Glomerular endothelial cell (primary cell): ENCODE measurements at regions not wholly inside any gene's neighbourhood (a gene's known extent, or its start where the extent isn't known, plus 50 kb on each side); places are given as distances from the start of the nearest gene placed in this dataset.

Experiments
- DNase-seq: peaks from one replicate; pipeline ENCODE4 v3.0.0-alpha.2; 2011; ENCODE audit warnings: low read depth, low spot score; ENCODE audit errors: extremely low read depth

DNA sequence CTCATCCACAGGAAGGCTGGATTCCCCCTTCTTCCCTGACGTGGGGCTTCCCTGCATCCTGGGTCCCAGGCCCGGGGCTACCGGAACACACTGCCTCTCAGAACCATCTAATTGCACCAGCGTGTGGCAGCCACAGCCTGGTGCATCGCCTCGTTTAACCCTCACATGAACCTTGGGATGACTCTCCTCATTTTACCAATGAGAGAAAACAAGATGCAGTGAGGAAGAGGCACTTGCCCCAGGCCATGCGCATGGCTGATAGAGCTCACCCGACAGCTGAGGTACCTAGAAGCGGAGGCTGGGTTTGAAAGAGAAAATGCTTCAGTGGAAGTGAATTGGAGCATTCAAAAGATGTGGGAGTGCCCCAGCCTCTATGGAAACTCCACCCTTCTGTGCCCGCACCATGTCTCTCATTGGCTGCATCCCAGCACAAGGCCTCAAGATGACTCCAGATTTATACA, 162.3 kb downstream of the KATNIP start:
- DNase-seq, result no peak

DNA sequence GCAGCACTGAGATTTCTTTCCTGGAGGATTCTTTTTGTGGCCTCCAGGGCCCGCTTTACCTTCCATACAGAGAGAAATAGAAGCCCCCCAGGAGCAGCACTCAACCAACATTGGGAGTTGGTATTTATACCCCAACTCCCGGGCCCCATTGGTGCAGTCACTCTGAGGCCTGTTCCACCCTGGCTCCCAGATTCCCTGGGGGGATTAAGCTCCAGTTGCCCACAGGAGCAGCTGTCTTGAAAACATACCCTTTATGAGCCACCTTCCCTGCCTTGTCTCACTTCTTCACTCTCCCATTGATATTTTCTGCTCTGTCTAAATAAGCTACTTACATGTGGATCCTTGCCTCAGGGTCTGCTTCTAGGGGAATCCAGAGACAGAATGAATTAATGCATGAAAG, 167.8 kb downstream of the KATNIP start:
- DNase-seq, result no peak

DNA sequence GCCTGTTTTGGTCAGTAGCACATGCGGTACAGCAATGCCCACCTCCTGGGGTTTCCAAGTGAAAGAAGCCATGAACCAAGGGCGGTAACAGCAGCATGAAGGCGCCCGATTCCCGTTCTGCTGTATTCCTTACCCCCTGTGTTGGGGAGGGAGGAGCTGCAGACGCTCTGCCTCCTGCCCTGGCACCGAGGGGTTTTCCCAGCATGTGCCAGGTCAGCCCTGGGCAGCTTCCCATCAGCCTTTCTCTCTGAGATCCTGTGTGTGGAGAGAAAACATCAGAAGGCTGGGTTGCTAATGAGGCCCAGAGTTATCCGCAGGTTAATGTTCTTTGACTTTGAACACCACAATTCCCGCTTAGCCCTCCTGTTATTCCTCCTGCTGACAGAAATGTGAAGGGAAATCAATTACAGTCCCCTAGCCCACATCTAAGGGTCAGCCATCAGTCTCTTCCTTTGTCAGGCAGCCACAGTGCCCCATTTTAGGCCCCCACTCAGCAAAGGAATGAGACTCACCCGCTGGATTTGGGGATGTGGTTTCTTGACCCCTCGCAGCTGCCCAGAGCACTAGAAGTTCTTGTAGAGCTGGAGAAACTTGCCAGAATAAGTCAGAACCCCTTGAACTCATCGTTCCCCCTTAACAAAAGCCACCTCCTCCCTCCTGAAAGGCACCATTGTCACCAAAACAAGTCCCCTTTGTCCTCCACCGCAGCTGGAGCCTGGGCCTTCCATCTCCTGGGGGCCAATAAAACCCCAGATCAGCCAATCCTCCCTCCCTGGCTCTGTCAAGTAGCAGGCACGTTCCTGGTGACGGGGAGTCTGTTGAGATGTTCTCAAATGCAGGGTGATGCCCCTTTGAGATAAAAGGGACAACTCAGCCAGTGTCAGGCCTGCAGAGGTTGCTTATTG, 168.5 kb downstream of the KATNIP start:
- no peak for DNase-seq

DNA sequence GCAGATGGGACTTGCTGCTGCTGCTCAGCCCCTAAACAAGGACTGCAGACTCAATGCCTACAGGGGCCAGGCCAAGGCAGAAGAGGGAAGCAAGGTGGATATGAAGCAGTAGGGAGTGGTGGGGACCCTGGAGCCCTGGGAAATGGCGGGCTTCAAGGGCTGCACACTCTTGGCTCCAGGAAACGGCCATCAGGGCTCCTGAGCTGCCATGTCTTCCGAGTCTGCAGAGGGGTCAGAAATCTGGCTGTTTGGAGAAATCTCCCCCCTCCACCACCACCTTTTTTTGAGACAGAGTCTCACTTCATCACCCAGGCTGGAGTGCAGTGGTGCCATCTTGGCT, 169.1 kb downstream of the KATNIP start:
- no peak for DNase-seq

DNA sequence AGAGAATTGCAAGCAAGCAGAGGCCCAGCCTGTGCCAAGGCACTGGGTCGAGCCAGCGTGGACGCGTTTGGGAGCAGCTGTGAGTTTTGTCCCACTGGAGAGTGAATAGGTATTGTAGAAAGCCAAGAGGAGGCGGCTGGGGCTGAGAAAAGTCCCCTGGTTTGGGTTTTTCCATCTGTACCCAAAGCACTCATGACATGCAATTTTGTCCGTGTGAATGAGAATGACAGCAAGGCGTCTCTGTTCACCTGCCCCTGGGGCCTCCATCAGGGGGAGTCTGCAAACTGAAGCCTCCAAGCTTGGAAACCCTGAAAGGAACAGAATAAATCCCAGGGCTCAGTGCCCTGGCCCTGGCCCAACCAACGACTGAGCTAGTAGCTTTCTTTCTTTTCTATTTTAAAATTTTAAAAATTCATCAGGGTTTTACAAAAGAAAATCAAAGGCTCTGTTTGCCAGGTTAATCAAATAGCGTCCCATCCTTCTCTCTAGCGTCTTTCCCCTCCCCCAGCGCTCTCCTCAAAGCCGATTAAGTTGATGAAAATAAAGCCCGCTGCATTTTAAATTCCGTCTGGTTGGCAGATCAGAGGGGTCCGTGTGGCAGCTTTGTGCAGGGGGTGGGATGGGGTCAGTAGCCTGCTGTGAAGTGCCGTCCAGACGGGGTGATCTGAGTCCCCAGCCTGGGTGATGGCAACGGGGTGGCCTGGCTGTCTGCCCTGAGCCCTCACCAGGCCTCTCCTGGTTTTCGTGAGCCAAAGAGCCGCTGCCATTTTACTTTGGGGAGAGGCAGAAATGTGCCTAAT, 171.0 kb downstream of the KATNIP start:
- DNase-seq, result no peak

DNA sequence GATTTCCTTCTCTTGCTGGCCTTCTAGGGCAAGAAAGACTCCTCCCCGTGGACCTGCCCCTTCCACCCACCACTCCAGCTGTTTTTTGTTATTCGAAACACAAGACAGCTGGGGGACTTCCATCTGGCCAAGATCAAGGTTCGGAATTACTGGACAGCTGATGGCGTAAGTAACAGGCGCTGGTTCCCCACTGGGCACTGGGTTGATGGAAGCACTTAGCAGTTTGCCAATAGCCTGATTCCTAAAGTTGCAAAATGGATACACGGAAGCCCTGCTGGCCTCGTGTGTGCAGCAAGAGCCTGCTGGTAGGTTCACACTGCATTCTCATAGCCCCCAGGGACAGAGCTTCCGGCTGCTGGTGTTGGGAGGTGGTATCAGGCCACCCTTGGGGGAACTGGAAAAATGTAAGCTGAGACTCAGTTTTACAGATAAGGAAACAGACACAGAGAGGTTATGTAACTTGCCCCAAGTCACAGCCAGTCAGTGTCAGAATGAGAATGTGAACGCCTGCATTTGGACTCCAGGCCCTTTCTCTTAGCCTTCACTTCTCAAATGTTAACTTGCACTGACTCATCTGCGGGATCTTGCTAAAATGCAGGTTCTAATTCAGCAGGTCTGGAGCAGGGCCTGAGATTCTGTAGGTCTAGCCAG, 171.7 kb downstream of the KATNIP start:
- DNase-seq, result no peak

DNA sequence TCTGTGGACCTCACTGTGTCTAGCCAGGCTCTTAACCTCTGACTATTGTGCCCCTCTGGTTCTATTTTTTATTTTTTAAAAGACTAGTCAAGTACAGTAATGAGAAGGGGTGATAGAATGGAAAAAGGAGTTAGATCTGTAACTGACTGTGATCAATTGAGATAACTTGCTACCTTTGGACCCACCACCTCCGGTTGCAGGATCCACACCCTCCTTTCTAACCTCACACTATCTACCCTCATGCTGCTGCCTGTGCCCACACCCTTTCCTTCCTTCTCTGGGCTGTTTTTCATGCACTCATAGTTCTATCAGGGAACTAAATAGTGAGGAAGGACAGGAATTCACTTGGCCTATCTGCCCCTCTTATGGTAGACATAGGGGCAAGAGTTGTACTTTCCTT, 172.3 kb downstream of the KATNIP start:
- no peak for DNase-seq

DNA sequence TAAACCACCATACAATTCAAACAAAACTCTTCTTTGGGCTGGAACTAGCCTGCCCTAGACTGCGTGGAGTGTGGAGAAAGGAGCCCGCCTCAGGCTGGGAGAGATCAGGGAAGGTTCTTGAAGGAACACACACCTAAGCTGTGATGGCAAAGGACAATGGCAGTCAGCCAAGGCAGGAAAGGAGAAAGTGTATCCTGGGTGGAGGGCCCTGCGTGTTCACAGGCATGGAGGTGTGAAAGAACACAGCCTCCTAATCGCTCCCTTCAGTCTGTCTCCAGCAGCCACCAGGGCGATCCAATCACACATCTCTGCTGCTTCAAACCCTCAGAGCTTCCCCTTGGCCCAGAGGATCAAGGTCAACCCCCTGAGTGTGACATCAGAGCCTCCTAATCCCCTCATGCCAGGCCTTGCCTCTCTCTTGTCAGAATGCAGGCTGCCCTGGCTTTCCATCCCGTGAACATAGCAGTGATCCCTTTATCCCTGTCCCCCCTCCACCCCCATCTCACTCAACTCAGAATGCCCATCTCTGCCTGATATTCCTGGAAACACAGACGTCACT, 173.0 kb downstream of the KATNIP start:
- no peak for DNase-seq

DNA sequence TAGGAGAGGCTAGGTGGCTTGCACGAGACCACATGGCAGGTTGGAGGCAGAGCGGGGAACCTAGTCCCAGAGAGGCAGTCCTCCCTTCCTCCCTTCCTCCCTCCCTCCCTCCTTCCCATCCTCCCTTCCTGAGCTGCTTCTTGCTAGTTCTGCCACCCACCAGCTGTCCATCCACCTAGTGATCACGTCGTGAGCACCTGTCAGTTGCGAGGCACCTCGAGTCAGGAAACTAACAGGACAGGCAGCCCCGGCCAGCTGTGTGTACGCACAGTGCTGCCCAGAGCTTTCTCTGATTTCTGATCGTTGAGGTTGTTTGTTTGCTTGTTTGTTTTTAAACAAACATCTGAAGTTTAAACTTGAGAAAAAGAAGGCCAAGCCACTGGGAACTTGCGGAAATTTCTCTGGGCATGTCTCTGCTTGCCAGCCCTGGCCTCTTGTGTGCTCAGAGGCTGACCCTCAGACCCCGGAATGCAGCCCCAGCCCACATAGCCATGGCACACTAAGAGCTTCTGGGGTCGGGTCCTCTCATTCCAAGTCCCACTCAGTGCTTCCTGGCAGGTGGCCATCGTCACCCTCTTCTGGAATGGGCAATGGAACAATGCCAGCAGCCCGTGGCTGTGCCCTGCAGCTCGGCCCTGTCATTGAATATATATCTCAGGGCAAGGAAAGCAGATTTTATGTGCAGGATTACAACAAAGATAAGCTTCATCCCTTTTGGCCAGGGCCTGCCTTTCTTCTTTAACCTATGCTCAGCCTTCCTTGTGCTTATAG, 174.0 kb downstream of the KATNIP start:
- DNase-seq, result no peak

DNA sequence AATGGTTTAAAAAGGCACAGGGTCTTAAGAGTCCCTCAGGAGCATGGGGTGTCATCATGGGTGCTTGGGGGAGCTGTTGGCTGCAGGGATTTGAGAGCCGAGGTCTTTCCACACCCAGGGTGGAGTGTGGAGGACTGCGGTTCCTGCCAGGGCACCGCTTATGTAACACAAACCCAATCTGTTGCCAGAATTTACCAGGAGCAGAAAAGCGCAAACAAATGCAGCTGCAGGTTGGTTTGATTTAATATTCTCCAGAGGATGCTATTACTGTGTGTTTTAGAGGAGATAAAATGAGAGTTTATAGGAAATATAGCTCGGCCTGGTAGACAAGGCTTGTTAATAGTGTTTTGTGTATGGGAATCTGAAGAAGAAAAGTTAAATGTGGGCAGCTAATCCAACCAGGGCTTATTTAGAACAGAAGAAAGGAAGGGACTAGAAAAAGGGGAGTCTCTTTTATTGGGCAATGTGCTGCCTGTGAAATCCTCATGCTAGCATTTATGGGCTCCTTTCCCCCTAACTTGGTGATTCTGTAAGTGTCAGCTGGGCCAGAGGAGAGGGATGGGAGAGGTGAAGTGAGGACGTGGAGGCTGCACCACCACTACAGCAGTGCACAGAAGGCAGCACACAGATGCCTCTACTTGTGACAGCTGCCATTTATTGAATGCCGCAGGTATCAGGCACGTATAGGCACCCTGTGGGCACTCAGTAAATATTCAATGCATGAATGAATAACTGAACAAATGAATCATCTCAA, 174.7 kb downstream of the KATNIP start:
- DNase-seq, result no peak

DNA sequence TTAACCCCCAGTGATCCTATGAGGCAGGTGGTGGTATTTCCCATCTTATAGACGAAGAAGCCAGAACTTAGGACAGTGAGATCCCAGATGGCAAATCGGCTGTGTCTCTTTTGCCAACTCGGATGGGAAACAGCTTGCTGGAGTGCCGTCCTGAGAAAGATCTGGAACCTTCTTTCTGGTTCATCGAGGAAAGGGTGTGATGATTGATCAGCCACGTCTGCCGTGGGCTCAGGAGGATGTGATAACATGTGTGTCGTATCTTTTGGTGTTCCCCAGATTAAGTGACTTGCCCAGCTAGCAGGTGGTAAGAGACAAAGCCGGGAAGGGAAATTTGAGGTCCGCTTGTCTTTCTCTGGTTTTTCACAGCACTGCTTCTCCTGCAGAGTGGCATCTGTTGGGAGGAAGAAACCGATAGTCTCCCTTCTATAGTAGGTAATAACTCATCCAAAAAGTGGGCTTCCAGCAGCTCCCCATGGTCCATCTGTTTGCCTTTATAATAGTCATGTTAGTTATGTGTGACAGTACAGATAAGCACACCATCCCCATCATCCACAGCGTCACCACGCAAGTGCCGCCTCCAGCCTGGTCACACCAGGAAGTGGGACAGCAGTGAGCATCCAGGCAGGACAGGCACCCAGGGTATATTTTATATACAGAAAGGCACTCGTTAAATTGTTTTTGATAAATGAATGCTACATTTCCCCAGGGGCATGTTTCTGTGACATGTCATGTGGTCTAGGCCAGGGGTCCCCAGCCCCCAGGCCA, 175.5 kb downstream of the KATNIP start:
- no peak for DNase-seq

DNA sequence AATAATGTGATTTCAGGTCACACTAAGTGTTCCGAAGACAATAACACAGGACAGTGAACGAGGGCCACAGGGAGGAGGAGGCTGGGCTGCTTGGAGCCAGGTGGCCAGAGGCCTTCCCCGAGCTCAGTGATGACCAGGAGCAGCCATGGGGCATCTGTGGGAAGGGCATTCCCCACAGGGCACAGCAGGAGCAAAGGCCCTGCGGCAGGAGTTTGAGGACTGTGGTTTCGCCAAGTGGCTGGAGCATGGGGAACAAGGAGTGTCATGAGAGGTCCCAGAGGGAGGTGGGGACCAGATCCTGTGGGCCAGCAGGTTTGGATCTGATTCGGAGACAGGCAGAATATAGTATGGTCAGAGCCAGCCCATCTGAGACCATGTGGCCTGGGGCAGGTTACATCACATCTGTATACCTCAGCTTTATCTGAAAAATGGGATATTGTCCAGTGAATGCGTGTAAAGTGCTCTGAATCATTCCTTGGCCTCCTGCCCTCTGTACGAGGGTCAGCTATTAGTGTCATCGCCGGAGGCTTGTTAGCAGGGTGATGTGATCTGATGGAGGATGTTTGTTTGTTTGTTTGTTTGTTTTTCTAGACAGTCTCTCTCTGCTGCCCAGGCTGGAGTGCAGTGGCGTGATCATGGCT, 176.8 kb downstream of the KATNIP start:
- no peak for DNase-seq

DNA sequence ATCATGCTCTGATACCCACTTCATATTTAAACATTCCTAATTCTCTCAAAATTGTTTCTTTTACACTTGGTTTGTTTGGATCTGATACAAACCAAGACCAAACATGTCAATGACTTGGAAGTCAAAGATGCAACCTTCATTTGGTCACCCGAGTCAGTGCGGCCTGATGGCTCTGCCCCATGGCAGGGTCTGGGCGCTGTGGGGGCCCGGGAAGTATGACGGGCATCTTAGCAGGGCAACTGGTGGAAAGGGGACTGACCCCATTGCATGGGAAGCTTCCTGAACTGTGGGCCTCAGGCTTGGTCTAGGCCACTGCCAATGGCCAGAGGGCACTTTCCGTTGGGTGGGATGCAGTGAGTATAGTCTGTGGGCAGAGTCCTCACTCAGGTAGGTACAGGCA, 178.0 kb downstream of the KATNIP start:
- no peak for DNase-seq

DNA sequence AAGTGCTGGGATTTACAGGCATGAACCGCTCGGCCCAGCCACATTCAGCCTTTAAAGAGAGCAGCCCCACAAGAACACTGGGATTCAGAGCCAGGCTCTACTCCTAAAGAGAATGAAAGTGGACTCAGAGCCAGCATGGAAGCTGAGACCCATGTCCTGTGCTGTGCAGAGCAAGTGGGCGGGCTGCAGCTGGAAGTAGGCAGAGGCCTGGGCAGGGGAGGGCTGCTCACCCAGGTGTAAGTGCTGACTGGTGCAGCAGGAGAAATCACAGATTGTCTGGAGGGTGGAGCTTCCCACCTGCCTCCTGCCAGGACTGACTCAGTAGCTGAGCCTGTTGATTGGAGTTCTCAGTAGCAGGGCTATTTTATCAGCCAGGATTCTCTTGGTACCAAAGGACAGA, 178.7 kb downstream of the KATNIP start:
- DNase-seq, result no peak

DNA sequence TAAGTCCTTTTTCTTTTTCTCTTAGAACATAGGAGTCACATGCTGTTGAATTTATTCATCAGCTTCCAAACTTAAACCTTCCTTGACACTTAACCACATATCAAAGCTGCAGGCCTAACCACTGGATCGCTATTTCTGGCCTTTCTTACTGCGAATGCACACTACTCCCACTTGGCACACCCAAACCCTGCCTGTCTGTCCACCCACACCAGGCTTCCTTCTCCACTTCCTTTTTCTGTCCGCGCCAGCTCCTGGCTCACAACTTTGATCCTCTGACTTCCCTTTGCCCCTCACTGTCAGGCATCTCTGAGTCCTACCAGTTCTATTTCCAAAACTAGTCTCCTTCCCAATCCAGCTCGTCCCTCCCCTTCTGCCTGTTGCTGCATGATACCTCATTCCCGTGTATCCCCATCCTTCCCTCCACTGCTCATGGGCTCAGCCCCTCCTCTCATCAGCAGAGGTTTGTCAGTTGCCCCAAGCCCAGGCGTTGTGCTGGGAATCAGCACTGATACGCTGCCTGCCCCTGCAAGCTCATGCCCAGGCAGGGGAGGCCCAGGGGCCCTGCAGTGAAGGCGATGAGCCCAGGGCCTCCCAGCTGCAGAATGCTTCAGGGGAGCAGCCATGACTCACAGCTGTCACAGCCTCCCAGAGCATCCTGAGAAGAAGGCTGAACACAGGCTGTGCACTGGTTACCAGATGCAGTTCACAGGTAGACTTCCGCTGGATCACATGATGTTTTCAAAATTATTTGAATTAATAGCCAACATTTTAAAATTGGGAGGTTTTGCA, 179.8 kb downstream of the KATNIP start:
- DNase-seq, result no peak

DNA sequence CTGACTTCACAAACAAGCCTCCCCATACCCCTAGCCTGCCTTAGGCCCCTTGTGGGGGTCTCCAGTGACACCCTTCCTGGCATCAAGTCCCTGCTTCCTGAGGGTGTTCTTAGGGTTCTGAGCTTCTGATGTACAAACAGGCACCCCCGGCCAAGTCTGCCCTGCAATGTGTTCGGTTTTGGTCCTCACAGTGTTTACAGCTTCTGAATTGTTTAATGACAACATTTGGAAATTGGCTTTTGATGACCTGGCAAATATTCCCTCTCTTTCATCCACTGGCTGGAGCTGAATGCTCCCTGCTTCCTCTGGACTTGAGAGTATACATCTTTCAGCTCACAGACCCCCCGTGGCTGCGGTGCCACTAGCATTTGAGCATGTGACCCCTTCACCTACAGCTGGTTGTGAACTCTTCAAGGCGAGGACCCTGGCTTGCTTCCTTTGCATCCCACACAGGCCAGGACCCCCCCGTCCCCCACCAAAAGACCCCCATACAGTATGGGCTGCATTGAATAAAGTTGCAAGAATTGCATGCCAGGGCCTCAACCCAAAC, 180.8 kb downstream of the KATNIP start:
- DNase-seq, result no peak

DNA sequence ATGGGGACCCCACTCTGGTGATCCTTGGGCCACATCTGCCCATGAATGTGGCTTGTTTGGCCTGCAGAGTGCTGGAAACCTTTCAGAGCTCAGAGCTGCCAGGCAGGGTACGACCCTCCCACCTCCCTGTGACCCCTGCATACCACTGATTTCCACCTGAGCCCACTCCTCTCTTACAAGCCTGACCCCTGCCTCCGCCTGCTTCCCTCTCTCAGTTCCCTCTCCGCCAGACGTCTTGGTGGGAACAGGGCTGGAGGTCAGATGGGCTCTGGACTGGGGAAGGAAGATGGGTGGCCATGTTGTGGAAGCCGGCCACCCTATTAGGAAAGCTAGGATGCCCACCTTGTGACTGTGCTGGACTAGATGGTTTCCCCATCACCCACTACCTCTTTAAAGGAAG, 185.1 kb downstream of the KATNIP start:
- no peak for DNase-seq
